ENCODE measurements at regions not wholly inside any gene's neighbourhood (a gene's known extent, or its start where the extent isn't known, plus 50 kb on each side); places are given as distances from the start of the nearest gene placed in this dataset.

GRCh38 chr1:214850432-214851050 lies 232.0 kb upstream of the KCNK2 start:
- H3K27me3 ChIP-seq, result no peaks in the 10 kb centered on the region
- ATAC-seq (ENCODE audit: low FRiP score in 2 of 2) (no peak), DNase-seq (no peak)
- no peak for TF ChIP-seq POLR2AphosphoS5 (IDR thresholded peaks at IDR 0.05)
- TF ChIP-seq EP300 (IDR thresholded peaks at IDR 0.05), result no peak
- TF ChIP-seq CTCF (IDR thresholded peaks at IDR 0.05), result no peak
- TF ChIP-seq POLR2A (IDR thresholded peaks at IDR 0.05), result no peak
- no peak overlapping the region for H3K4me3 ChIP-seq
- H3K9me3 ChIP-seq, result peaks cover 0 to 4% (median 0%) of the 10 kb centered on the region in 4 donors
- 76 to 83% methylated on average over 3 of the region's 3 CpGs for WGBS, 2 donors
- H3K4me1 ChIP-seq, result no peaks in the 10 kb centered on the region
- no peaks in the 10 kb centered on the region for H3K36me3 ChIP-seq
- no peak overlapping the region for H3K27ac ChIP-seq

- Histone ChIP-seq H3K27ac (no peak overlapping the region), H3K9me3 (peaks cover 0 to 4% (median 0%) of the 10 kb centered on the region in 4 donors), H3K27me3 (no peaks in the 10 kb centered on the region), H3K4me1 (no peaks in the 10 kb centered on the region), H3K36me3 (no peaks in the 10 kb centered on the region), H3K4me3 (no peak overlapping the region)
- ATAC-seq (ENCODE audit: low FRiP score in 2 of 2), result no peak
- TF ChIP-seq EP300 (IDR thresholded peaks at IDR 0.05) (no peak), POLR2AphosphoS5 (IDR thresholded peaks at IDR 0.05) (no peak), POLR2A (IDR thresholded peaks at IDR 0.05) (no peak), CTCF (IDR thresholded peaks at IDR 0.05) (no peak)
- WGBS, 2 donors, result 86 to 88% methylated on average over 4 of the region's 4 CpGs
- no peak for DNase-seq
Observed at GRCh38 chr1:214853340-214853739, 229.2 kb upstream of the KCNK2 start.

- no peaks in the 10 kb centered on the region for H3K27me3 ChIP-seq
- H3K9me3 ChIP-seq, result peaks cover 0 to 4% (median 0%) of the 10 kb centered on the region in 4 donors
- H3K4me1 ChIP-seq, result no peaks in the 10 kb centered on the region
- no peak overlapping the region for H3K4me3 ChIP-seq
- no peaks in the 10 kb centered on the region for H3K36me3 ChIP-seq
- ATAC-seq (ENCODE audit: low FRiP score in 2 of 2) (no peak), DNase-seq (no peak)
- WGBS, 2 donors, result 68 to 93% methylated on average over 1 of the region's 1 CpG
- TF ChIP-seq EP300 (IDR thresholded peaks at IDR 0.05), result no peak
- no peak for TF ChIP-seq POLR2A (IDR thresholded peaks at IDR 0.05)
- TF ChIP-seq CTCF (IDR thresholded peaks at IDR 0.05), result no peak
- no peak for TF ChIP-seq POLR2AphosphoS5 (IDR thresholded peaks at IDR 0.05)
- H3K27ac ChIP-seq, result no peak overlapping the region
Observed at GRCh38 chr1:214854126-214854875, 228.2 kb upstream of the KCNK2 start.

GRCh38 chr1:214856843-214857242 lies 225.7 kb upstream of the KCNK2 start:
- no peak overlapping the region for H3K4me3 ChIP-seq
- H3K27me3 ChIP-seq, result no peaks in the 10 kb centered on the region
- H3K36me3 ChIP-seq, result no peaks in the 10 kb centered on the region
- ATAC-seq (ENCODE audit: low FRiP score in 2 of 2) (no peak), DNase-seq (no peak)
- TF ChIP-seq CTCF (IDR thresholded peaks at IDR 0.05) (no peak), POLR2AphosphoS5 (IDR thresholded peaks at IDR 0.05) (no peak), POLR2A (IDR thresholded peaks at IDR 0.05) (no peak), EP300 (IDR thresholded peaks at IDR 0.05) (no peak)
- H3K9me3 ChIP-seq, result no peaks in the 10 kb centered on the region
- no peaks in the 10 kb centered on the region for H3K4me1 ChIP-seq
- no peak overlapping the region for H3K27ac ChIP-seq

GRCh38 chr1:214857716-214858115 lies 224.8 kb upstream of the KCNK2 start:
- no peaks in the 10 kb centered on the region for H3K27me3 ChIP-seq
- no peak for DNase-seq

More at GRCh38 chr1:214857716-214858115, 224.8 kb upstream of the KCNK2 start:
- H3K4me3 ChIP-seq, result no peak overlapping the region
- TF ChIP-seq EP300 (IDR thresholded peaks at IDR 0.05), result no peak
- no peak for TF ChIP-seq CTCF (IDR thresholded peaks at IDR 0.05)
- TF ChIP-seq POLR2A (IDR thresholded peaks at IDR 0.05), result no peak
- TF ChIP-seq POLR2AphosphoS5 (IDR thresholded peaks at IDR 0.05), result no peak
- ATAC-seq (ENCODE audit: low FRiP score in 2 of 2), result no peak
- no peaks in the 10 kb centered on the region for H3K36me3 ChIP-seq
- no peaks in the 10 kb centered on the region for H3K9me3 ChIP-seq
- no peak overlapping the region for H3K27ac ChIP-seq
- H3K4me1 ChIP-seq, result no peaks in the 10 kb centered on the region
- WGBS, 2 donors, result 47 to 51% methylated on average over 3 of the region's 3 CpGs
